Endothelial cell (in vitro differentiated cells): ENCODE measurements at regions not wholly inside any gene's neighbourhood (a gene's known extent, or its start where the extent isn't known, plus 50 kb on each side); places are given as distances from the start of the nearest gene placed in this dataset.

Experiments used
- DNase-seq: peaks from one replicate; pipeline ENCODE4 v3.0.0; 2021; ENCODE audit warnings: low spot score
- H3K27ac Mint-ChIP-seq: one replicate; pipeline ENCODE4 v1.8.0; 2021; ENCODE audit warnings: mixed read lengths, inconsistent platforms; ENCODE audit not compliant: unreplicated experiment
- H3K27me3 Mint-ChIP-seq: one replicate; pipeline ENCODE4 v1.8.0; 2021; ENCODE audit warnings: mild to moderate bottlenecking, moderate library complexity, mixed read lengths, inconsistent platforms; ENCODE audit not compliant: unreplicated experiment
- H3K36me3 Mint-ChIP-seq: one replicate; pipeline ENCODE4 v1.8.0; 2021; ENCODE audit warnings: mild to moderate bottlenecking, low read depth, mixed read lengths, inconsistent platforms; ENCODE audit not compliant: unreplicated experiment
- H3K4me1 Mint-ChIP-seq: one replicate; pipeline ENCODE4 v1.8.0; 2021; ENCODE audit warnings: mild to moderate bottlenecking, mixed read lengths, inconsistent platforms; ENCODE audit not compliant: unreplicated experiment
- H3K4me3 Mint-ChIP-seq: one replicate; pipeline ENCODE4 v1.8.0; 2021; ENCODE audit warnings: mild to moderate bottlenecking, mixed read lengths, inconsistent platforms; ENCODE audit not compliant: unreplicated experiment
- H3K9me3 Mint-ChIP-seq: one replicate; pipeline ENCODE4 v1.8.0; 2021; ENCODE audit warnings: mixed read lengths, inconsistent platforms; ENCODE audit not compliant: unreplicated experiment
- TF ChIP-seq, protein P1 (sequence below): fragments of 200-600 bp; sonication (generic); IDR thresholded peaks from one replicate; pipeline ENCODE4 v1.5.0; 2021; ENCODE audit warnings: antibody characterized with exemption; ENCODE audit not compliant: unreplicated experiment

DNA sequence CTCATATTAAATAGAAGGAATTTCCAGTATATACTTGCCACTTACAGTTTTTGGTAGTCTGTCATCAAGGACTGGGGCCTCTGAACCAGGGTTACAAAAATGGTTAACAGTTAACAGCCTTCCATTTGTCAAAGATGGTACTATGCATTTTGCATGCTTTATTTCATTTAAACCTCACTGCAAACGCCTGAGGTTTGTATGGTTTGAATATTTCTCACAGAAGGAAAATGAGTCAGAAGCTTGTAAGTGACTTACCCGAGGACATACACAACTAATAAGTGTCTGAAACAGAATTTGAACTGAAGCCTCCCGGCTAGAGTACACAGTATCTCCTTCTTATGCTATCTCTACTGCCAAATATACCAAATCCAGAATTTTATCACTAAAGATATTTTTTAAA lies 1593.5 kb upstream of the ACVR2A start:
- TF ChIP-seq, protein P1, sequence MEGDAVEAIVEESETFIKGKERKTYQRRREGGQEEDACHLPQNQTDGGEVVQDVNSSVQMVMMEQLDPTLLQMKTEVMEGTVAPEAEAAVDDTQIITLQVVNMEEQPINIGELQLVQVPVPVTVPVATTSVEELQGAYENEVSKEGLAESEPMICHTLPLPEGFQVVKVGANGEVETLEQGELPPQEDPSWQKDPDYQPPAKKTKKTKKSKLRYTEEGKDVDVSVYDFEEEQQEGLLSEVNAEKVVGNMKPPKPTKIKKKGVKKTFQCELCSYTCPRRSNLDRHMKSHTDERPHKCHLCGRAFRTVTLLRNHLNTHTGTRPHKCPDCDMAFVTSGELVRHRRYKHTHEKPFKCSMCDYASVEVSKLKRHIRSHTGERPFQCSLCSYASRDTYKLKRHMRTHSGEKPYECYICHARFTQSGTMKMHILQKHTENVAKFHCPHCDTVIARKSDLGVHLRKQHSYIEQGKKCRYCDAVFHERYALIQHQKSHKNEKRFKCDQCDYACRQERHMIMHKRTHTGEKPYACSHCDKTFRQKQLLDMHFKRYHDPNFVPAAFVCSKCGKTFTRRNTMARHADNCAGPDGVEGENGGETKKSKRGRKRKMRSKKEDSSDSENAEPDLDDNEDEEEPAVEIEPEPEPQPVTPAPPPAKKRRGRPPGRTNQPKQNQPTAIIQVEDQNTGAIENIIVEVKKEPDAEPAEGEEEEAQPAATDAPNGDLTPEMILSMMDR = no peak
- Mint-ChIP-seq H3K27ac (no peak overlapping the region), H3K4me1 (no peaks in the 10 kb centered on the region), H3K4me3 (no peak overlapping the region), H3K36me3 (no peaks in the 10 kb centered on the region), H3K9me3 (no peaks in the 10 kb centered on the region), H3K27me3 (peaks cover 1% of the 10 kb centered on the region)
- no peak for DNase-seq

DNA sequence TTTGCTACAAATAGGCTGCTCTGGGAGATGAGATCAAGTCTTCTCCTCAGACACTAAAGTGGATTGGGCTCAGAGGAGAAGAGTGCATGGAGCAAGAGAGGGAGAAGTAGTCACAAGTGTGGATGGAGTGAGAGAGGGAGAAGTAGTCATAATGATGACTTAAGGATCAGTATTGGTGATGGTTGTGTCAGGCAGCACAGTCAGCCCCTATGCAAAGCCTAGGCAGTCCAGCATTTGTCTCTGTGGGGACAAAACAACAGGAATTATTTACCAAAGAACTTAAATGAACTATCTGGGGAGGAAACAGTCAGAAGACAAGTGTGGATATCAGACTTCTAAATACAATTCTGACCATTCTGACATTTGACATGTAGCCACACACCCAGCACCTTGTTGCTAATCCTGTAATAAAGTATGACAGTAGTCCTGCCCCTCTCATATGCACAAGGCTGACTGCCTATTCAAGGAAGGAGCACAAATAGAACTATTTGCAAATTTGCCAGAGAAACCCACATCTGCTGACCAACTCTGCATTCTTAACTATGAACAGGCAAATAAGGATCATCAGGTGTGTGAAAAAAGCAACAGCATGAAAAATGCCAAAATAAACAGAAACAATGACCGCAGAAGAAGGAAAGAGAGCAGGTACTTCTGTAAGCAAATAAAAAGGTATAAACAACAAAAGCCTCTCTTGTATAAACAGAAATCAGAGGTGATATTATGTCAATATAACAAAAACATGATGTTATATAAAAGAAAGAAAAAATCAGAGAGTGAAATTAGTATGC lies 1597.9 kb upstream of the ACVR2A start:
- Mint-ChIP-seq H3K36me3 (no peaks in the 10 kb centered on the region), H3K9me3 (no peaks in the 10 kb centered on the region), H3K4me1 (no peaks in the 10 kb centered on the region), H3K4me3 (no peak overlapping the region), H3K27ac (no peak overlapping the region), H3K27me3 (peaks cover 1% of the 10 kb centered on the region)
- TF ChIP-seq, protein P1 = no peak
- no peak for DNase-seq

DNA sequence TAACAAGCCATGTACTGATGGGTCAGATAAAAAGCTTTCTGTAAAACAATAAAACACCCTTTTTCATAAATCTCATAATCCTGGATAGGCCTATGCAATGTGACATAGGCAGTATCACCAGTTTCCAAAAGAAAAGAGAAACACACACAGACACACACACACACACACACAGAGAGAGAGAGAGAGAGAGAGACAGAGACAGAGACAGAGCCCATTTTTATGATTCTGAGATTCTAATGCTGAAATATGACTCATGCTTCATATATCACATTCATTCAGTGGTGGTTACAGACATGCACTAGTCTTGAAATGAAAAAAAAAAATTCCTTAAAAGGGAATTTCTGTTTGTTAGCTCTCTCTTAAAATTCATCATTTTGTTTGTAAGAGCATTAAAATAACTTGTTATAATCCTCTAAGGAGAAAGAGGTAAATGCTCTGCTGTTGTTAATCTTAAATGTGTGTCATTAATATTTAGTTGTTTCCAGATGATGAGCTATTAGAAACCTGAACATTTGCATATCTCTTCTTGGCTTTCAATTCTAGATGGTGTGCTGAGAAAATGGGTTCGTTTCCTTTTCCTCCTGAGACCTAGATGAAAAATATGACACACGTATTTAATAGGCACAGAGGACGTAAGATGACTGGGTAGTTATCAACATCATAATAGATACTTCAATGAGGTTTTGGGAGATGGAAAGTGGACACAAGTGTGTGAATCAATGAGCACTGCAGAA lies 1598.7 kb upstream of the ACVR2A start:
- no peaks in the 10 kb centered on the region for H3K36me3 Mint-ChIP-seq
- TF ChIP-seq, protein P1 = no peak
- H3K4me3 Mint-ChIP-seq = no peak overlapping the region
- DNase-seq = no peak
- no peak overlapping the region for H3K27ac Mint-ChIP-seq
- peaks cover 1% of the 10 kb centered on the region for H3K27me3 Mint-ChIP-seq
- H3K4me1 Mint-ChIP-seq = no peaks in the 10 kb centered on the region
- H3K9me3 Mint-ChIP-seq = no peaks in the 10 kb centered on the region

DNA sequence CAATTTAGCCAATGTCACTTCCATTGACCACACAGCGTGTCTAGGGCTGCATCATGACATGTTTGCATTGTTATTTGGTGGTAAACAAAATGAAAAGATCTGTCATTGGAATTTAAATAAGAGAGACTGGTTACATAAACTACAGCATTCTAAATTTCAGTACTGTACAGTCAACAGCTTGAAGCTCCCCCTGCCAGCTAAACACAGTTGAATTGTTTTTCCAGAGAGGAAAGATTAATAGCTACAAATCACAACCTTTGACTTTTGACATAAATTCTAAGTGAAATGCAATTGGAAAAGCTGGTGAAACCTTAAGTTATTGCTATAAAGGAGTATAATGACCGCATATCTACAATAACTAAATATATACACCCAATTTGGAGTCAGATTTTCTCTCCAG lies 1600.0 kb upstream of the ACVR2A start:
- Mint-ChIP-seq H3K4me3 (no peak overlapping the region), H3K27ac (no peak overlapping the region), H3K36me3 (no peaks in the 10 kb centered on the region), H3K27me3 (peaks cover 1% of the 10 kb centered on the region), H3K4me1 (no peaks in the 10 kb centered on the region), H3K9me3 (no peaks in the 10 kb centered on the region)
- no peak for DNase-seq
- TF ChIP-seq, protein P1 = no peak

DNA sequence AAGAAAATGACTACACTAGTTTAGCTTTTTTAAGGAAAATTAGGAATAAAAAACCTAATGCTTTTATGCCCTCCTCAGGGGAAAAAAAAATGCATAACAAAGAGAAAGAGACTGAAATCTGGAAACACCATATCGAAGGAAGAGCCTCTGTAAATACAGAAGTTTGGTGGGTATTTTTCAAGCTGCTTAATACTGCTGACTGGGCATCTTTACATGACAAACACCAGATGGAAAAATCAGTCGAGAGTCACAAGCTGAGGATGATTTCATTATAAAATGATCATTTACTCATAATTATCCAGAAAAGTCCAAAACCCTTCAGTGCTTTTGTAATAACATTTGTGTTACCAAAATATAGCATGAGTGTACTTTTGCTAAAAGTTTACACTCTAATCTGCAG lies 1600.7 kb upstream of the ACVR2A start:
- DNase-seq = no peak
- TF ChIP-seq, protein P1 = no peak
- peaks cover 1% of the 10 kb centered on the region for H3K27me3 Mint-ChIP-seq
- H3K27ac Mint-ChIP-seq = no peak overlapping the region
- H3K4me1 Mint-ChIP-seq = no peaks in the 10 kb centered on the region
- no peaks in the 10 kb centered on the region for H3K36me3 Mint-ChIP-seq
- H3K9me3 Mint-ChIP-seq = no peaks in the 10 kb centered on the region
- no peak overlapping the region for H3K4me3 Mint-ChIP-seq
